Immature natural killer cell (primary cell): ENCODE measurements at regions not wholly inside any gene's neighbourhood (a gene's known extent, or its start where the extent isn't known, plus 50 kb on each side); places are given as distances from the start of the nearest gene placed in this dataset.

Experiments used
- DNase-seq, 3 donors: peaks; one replicate each; pipeline ENCODE4 v3.0.0; 2022; ENCODE audit warnings: mixed read lengths in 1 of 3
- H3K27ac Mint-ChIP-seq, 6 donors: one replicate each; pipeline ENCODE4 v1.8.0; 2020; ENCODE audit warnings: mixed read lengths in 6 of 6, mild to moderate bottlenecking in 5 of 6, inconsistent platforms in 4 of 6, moderate library complexity in 3 of 6
- H3K27me3 Mint-ChIP-seq, 3 donors: one replicate each; pipeline ENCODE4 v1.8.0; 2020 to 2021; ENCODE audit warnings: low read depth in 3 of 3, mild to moderate bottlenecking in 3 of 3, mixed read lengths in 3 of 3, moderate library complexity in 3 of 3, inconsistent platforms in 1 of 3
- H3K36me3 Mint-ChIP-seq, 3 donors: one replicate each; pipeline ENCODE4 v1.8.0; 2020; ENCODE audit warnings: mixed read lengths in 3 of 3, inconsistent platforms in 2 of 3, mild to moderate bottlenecking in 2 of 3
- H3K4me1 Mint-ChIP-seq, 2 donors: one replicate each; pipeline ENCODE4 v1.8.0; 2020; ENCODE audit warnings: inconsistent platforms in 2 of 2, mild to moderate bottlenecking in 2 of 2, mixed read lengths in 2 of 2, moderate library complexity in 1 of 2
- H3K4me3 Mint-ChIP-seq, 5 donors: one replicate each; pipeline ENCODE4 v1.8.0; 2020; ENCODE audit warnings: mild to moderate bottlenecking in 5 of 5, mixed read lengths in 5 of 5, inconsistent platforms in 3 of 5, moderate library complexity in 3 of 5
- H3K9me3 Mint-ChIP-seq, 6 donors: one replicate each; pipeline ENCODE4 v1.8.0; 2020; ENCODE audit warnings: mild to moderate bottlenecking in 6 of 6, mixed read lengths in 6 of 6, inconsistent platforms in 4 of 6, moderate library complexity in 3 of 6

- Mint-ChIP-seq H3K4me1 (no peaks in the 10 kb centered on the region), H3K4me3 (no peak overlapping the region), H3K36me3 (peaks cover 0 to 6% (median 0%) of the 10 kb centered on the region in 3 donors), H3K9me3 (peaks cover 12 to 49% (median 26%) of the 10 kb centered on the region in 6 donors), H3K27ac (no peak overlapping the region), H3K27me3 (no peaks in the 10 kb centered on the region)
- DNase-seq, result no peak
These were observed 802.8 kb upstream of the CXADR start for GRCh38 chr21:16709866-16710550.

DNA sequence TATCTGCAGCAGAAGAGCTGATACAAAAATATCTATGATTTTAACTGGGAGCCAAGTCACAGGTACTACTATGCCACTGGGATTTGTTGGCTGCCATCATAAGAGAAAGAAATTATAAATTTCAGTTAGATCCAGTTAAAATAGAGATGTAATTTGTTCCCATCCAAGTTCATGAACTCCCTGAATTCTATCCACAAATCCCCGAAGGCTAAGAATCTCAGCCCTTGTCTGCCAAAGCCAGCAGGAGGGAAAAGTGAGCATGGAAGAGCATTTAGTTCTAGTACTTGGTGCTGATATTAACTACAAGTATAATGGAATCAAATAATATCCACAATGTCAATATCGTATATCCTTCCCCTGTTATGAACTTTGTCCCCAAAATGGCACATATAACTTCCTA lies 801.1 kb upstream of the CXADR start:
- Mint-ChIP-seq H3K4me1 (no peaks in the 10 kb centered on the region), H3K9me3 (peaks cover 16 to 41% (median 24%) of the 10 kb centered on the region in 6 donors), H3K27ac (no peak overlapping the region), H3K36me3 (peaks cover 0 to 6% (median 4%) of the 10 kb centered on the region in 3 donors), H3K4me3 (no peak overlapping the region), H3K27me3 (no peaks in the 10 kb centered on the region)
- DNase-seq, result no peak

DNA sequence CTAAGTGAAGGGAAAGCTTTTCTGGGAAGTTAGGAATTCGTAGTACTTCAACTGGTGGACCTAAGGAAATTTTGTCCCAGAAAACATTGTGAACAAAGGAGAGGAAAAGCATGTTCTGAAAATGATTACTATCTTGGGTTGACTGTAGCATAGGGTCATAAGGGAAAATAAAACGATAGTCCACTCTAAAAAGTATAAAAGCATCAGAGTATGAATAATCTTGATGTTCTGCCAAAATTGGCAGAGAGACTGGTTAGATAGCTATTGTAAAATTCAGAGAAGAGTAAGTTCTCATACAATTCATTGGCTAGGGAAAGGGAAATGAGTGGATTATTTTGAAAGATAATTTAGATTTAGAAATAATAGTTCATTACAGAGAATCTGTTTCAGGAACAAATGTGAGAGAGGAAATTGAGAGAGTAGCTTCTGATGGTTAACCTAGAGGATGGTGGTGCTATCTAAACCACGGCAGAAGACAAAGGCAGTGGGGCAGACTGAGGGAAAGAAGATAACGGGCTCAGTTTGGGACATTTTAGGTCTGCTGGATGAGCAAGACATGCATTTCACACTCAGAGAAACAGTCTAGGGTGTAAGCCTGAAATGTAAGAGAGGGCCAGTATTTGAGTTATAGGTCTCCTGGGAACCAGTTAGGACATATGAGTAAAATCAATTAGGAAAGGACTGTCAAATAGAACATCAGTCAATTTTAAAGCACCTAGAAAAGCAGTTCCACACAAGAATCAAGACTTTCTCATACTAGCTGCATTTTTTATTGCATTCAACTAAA lies 799.3 kb upstream of the CXADR start:
- H3K27ac Mint-ChIP-seq, result no peak overlapping the region
- H3K4me1 Mint-ChIP-seq, result no peaks in the 10 kb centered on the region
- peaks cover 15 to 44% (median 20%) of the 10 kb centered on the region in 6 donors for H3K9me3 Mint-ChIP-seq
- H3K27me3 Mint-ChIP-seq, result peaks cover 0 to 1% (median 0%) of the 10 kb centered on the region in 3 donors
- peaks cover 0 to 6% (median 4%) of the 10 kb centered on the region in 3 donors for H3K36me3 Mint-ChIP-seq
- no peak for DNase-seq
- no peak overlapping the region for H3K4me3 Mint-ChIP-seq

DNA sequence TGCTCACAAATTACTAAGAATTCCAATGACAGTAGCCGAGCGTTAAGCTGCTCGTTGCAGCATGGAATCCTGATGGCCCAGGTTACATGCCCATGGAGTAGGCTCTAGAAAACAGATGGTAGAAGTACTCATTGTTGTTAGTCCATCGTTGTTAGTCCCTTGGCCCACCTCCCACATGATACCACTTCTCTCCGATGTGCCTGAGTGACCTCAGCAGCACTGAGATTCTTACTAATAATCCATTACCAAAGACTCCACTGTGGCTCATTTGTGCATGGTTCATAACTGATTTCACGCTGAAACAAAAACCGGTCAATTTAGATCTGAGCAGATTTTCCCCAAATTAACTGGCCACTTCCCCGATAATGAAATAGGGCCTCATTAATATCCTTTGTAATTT lies 772.3 kb upstream of the CXADR start:
- Mint-ChIP-seq H3K4me1 (no peaks in the 10 kb centered on the region), H3K27ac (no peak overlapping the region), H3K9me3 (peaks cover 11 to 65% (median 34%) of the 10 kb centered on the region in 6 donors), H3K36me3 (no peaks in the 10 kb centered on the region), H3K27me3 (peaks cover 0 to 2% (median 0%) of the 10 kb centered on the region in 3 donors), H3K4me3 (no peak overlapping the region)
- no peak for DNase-seq

- Mint-ChIP-seq H3K4me1 (no peaks in the 10 kb centered on the region), H3K9me3 (peaks cover 11 to 68% (median 32%) of the 10 kb centered on the region in 6 donors), H3K27me3 (peaks cover 0 to 2% (median 0%) of the 10 kb centered on the region in 3 donors), H3K4me3 (no peak overlapping the region), H3K27ac (no peak overlapping the region), H3K36me3 (no peaks in the 10 kb centered on the region)
- DNase-seq, result no peak
These were observed 771.6 kb upstream of the CXADR start for GRCh38 chr21:16741141-16741665.

GRCh38 chr21:16742131-16742641 lies 770.7 kb upstream of the CXADR start:
- Mint-ChIP-seq H3K4me3 (no peak overlapping the region), H3K9me3 (peaks cover 9 to 63% (median 32%) of the 10 kb centered on the region in 6 donors), H3K27me3 (peaks cover 0 to 3% (median 2%) of the 10 kb centered on the region in 3 donors), H3K4me1 (no peaks in the 10 kb centered on the region), H3K36me3 (no peaks in the 10 kb centered on the region), H3K27ac (no peak overlapping the region)
- no peak for DNase-seq

GRCh38 chr21:16742741-16743140 lies 770.1 kb upstream of the CXADR start:
- Mint-ChIP-seq H3K27ac (no peak overlapping the region), H3K4me3 (no peak overlapping the region), H3K27me3 (peaks cover 0 to 3% (median 2%) of the 10 kb centered on the region in 3 donors), H3K9me3 (peaks cover 10 to 61% (median 32%) of the 10 kb centered on the region in 6 donors), H3K36me3 (no peaks in the 10 kb centered on the region), H3K4me1 (no peaks in the 10 kb centered on the region)
- DNase-seq, result no peak

GRCh38 chr21:16743317-16743716 lies 769.5 kb upstream of the CXADR start:
- H3K9me3 Mint-ChIP-seq, result peaks cover 10 to 60% (median 31%) of the 10 kb centered on the region in 6 donors
- H3K36me3 Mint-ChIP-seq, result no peaks in the 10 kb centered on the region
- H3K4me3 Mint-ChIP-seq, result no peak overlapping the region
- DNase-seq, result no peak
- H3K27me3 Mint-ChIP-seq, result peaks cover 0 to 3% (median 2%) of the 10 kb centered on the region in 3 donors
- H3K4me1 Mint-ChIP-seq, result no peaks in the 10 kb centered on the region
- H3K27ac Mint-ChIP-seq, result peak overlapping the region in 1 of 6 donors; percentile 2

DNA sequence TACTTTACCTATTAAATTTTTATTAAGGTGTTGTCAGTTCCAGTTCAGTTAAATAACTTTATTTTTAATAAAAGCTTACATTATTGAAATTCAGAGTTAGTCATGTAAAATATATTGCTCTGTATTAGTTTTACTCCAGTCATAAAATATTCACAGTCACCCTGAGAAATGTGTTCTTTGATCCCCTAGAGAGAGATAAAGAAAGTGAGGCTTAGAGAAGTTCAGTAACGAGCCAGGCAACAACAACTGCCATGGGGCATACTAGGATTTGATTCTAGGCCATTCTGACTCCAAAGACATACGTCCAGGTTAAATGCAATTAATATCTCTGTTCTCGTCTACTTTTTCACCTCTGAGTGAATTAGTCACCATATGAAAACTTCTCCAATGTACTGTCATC lies 761.9 kb upstream of the CXADR start:
- Mint-ChIP-seq H3K4me3 (no peak overlapping the region), H3K27me3 (peaks cover 0 to 3% (median 0%) of the 10 kb centered on the region in 3 donors), H3K4me1 (no peaks in the 10 kb centered on the region), H3K36me3 (no peaks in the 10 kb centered on the region), H3K27ac (no peak overlapping the region), H3K9me3 (peaks cover 8 to 43% (median 20%) of the 10 kb centered on the region in 6 donors)
- no peak for DNase-seq

DNA sequence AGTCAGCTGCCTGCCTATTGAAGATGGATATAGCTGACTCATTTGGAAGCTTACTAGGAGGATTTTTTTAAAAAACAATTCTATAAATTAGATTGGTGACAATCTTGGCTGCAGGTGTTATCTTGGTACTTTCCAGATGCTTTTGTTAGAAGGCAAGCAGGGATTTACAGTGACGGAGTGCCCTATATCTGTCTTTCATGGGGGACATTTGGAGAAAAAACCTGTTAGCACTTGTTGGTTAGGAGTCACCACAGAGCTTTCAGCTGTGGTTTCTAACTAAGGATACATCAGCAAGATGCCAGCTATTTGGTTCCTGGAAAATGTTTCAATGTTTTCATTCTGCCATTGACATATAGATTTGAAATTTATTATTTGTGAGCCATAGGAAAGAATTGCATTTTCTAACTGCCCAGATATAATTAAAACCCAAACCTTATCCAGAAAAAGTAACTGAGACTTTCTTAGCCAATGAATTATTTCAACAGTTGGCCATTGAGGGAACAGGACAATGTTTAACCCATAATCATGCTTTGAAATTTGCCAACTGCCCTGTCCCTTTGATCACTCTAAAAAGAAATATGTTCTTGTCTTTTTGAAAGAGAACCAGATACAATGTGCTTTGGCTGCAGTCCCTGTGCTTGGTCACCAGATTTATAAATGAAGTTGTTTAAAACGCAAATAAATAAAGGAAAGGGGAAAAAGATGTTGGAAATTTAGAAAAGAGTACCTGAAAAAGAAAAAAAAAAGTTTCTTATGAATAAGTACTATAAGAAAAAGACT lies 761.0 kb upstream of the CXADR start:
- Mint-ChIP-seq H3K36me3 (no peaks in the 10 kb centered on the region), H3K27me3 (peaks cover 0 to 2% (median 0%) of the 10 kb centered on the region in 3 donors), H3K9me3 (peaks cover 9 to 49% (median 22%) of the 10 kb centered on the region in 6 donors), H3K27ac (no peak overlapping the region), H3K4me1 (no peaks in the 10 kb centered on the region), H3K4me3 (no peak overlapping the region)
- no peak for DNase-seq

- H3K27ac Mint-ChIP-seq, result no peak overlapping the region
- H3K4me3 Mint-ChIP-seq, result no peak overlapping the region
- H3K27me3 Mint-ChIP-seq, result no peaks in the 10 kb centered on the region
- no peaks in the 10 kb centered on the region for H3K4me1 Mint-ChIP-seq
- no peaks in the 10 kb centered on the region for H3K36me3 Mint-ChIP-seq
- DNase-seq, result no peak
- H3K9me3 Mint-ChIP-seq, result peaks cover 12 to 50% (median 24%) of the 10 kb centered on the region in 6 donors
These were observed 760.4 kb upstream of the CXADR start for GRCh38 chr21:16752475-16752857.

DNA sequence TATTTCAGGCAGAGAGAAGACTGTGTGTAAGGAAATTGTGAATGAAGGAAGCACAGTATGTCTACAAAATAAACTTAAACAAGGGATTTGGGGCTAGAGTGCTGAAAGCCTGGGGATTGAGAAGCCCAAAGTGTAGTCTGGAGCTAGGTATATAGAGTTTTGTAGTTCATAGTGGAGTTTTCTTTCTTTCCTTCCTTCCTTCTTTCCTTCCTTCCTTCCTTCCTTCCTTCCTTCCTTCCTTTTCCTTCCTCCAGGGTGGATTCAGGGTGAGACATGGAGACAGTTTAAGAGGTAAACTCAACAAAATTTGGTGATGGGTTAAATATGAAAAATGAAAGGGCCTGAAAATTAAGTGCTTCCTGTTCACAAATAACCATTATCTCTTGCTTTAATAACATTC lies 757.8 kb upstream of the CXADR start:
- no peak for DNase-seq
- no peaks in the 10 kb centered on the region for H3K4me1 Mint-ChIP-seq
- no peaks in the 10 kb centered on the region for H3K27me3 Mint-ChIP-seq
- H3K27ac Mint-ChIP-seq, result no peak overlapping the region
- H3K9me3 Mint-ChIP-seq, result peaks cover 10 to 44% (median 23%) of the 10 kb centered on the region in 6 donors
- H3K4me3 Mint-ChIP-seq, result no peak overlapping the region
- no peaks in the 10 kb centered on the region for H3K36me3 Mint-ChIP-seq

DNA sequence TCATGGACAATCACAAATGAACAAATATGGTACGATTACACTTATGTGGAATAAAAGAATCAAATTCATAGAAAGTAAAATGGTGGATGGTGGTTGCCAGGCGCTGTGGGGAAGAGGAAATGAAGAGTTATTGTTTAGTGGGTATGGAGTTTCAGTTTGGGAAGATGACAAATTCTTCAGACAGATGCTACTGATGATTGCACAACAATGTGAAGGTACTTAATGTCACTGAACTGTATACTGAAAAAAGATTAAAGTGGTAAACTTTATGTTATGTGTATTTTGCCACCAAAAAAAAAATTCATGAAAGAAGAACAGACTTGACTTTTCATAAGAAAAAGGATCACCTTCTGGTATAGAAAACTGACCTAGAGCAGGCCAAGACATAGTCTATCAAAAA lies 745.6 kb upstream of the CXADR start:
- Mint-ChIP-seq H3K4me1 (no peaks in the 10 kb centered on the region), H3K27ac (no peak overlapping the region), H3K27me3 (no peaks in the 10 kb centered on the region), H3K4me3 (no peak overlapping the region), H3K9me3 (peaks cover 4 to 50% (median 20%) of the 10 kb centered on the region in 6 donors), H3K36me3 (no peaks in the 10 kb centered on the region)
- DNase-seq, result no peak
